IPS-NIHi7 (cell line): ENCODE measurements at regions not wholly inside any gene's neighbourhood (a gene's known extent, or its start where the extent isn't known, plus 50 kb on each side); places are given as distances from the start of the nearest gene placed in this dataset.

Source experiments
- DNase-seq: peaks from one replicate; pipeline ENCODE4 v3.0.0; 2012; ENCODE audit warnings: mixed read lengths; ENCODE audit errors: extremely low spot score

DNA sequence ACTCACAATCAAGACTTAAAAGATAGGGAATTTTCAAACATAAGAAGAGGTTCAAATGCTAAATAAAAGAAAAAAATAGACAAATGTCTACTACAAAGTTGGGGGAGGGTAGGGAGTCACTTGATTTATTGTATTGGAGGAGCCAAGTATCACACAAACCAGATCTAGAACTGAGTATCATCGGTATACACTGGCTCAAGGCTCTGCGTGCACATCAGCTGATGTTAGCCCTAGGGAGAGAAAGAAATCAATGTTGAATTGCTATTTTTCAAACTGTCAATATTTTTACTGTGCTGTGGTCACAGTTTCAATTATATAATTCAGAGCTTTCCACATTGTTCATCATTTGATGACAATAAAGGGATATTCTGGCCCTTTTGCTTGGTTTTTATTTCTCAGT is 54.9 kb upstream of the RXFP2 start:
- no peak for DNase-seq

DNA sequence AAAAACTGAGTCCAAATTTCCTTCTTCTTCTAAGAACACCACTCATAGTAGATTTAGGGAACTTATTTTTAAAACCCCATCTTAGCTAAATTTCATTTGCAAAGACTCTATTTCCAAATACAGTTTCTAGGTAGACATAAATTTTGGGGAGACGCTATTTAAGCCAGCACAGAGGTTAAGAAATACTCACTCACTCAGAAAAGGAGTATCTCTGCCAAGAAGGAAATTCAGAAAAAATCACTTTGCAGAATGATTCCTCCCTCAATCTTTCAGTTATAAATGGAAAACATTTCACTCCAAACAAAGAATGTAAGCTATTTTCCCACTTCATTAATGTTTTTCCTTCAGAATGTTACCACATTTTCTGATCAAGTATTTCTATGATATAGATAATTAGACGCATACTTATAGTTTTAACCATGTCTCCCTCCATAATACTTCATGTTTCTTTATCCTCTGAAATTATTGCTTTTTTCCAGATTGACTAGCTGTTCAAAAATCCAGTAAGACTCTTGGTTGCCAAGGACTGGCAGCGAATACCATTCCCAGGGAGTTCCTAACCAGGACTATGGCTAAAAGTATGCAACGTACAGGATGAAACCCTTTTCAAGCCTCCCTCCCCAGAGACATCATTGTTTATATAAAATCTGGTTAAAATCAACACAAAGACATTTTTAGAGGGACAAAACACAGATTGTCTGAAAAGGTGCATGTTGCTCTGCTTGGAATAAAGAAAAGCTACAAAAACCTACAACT is 52.5 kb upstream of the RXFP2 start:
- no peak for DNase-seq
